ENCODE measurements at regions not wholly inside any gene's neighbourhood (a gene's known extent, or its start where the extent isn't known, plus 50 kb on each side); places are given as distances from the start of the nearest gene placed in this dataset.

DNA sequence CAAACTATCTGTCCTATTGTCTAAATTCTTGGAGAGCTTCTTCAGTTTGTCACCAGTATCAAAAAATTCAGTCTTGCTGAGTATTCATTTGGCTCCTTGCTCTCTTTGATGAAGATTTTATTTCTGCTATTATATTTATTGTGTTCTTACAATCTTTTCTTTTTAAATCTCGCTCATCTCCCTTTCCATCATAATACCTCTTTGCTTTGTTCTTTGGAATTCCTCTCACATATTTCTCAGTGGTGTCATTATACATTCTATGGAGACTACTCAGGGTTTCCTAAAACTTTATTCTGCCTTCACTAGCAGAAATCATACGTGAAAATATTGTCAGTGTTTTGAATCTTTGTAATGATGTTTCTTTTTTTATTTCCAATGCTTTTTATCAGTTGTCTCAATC lies 445.2 kb upstream of the ID4 start:
- no peak for TF ChIP-seq EZH2 (IDR thresholded peaks at IDR 0.05; ENCODE audit: borderline replicate concordance, low read depth, low read length, severe bottlenecking)
- TF ChIP-seq, protein P1, sequence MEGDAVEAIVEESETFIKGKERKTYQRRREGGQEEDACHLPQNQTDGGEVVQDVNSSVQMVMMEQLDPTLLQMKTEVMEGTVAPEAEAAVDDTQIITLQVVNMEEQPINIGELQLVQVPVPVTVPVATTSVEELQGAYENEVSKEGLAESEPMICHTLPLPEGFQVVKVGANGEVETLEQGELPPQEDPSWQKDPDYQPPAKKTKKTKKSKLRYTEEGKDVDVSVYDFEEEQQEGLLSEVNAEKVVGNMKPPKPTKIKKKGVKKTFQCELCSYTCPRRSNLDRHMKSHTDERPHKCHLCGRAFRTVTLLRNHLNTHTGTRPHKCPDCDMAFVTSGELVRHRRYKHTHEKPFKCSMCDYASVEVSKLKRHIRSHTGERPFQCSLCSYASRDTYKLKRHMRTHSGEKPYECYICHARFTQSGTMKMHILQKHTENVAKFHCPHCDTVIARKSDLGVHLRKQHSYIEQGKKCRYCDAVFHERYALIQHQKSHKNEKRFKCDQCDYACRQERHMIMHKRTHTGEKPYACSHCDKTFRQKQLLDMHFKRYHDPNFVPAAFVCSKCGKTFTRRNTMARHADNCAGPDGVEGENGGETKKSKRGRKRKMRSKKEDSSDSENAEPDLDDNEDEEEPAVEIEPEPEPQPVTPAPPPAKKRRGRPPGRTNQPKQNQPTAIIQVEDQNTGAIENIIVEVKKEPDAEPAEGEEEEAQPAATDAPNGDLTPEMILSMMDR (IDR thresholded peaks at IDR 0.05; ENCODE audit: extremely low read depth in 1 of 2, insufficient read depth in 1 of 2, low read depth in 1 of 2, low read length in 2 of 2): no peak
- TF ChIP-seq POLR2AphosphoS5 (IDR thresholded peaks at IDR 0.05; ENCODE audit: insufficient read depth, low read depth, low read length): no peak
- no peak for TF ChIP-seq POLR2A (IDR thresholded peaks at IDR 0.05; ENCODE audit: low read depth, low read length)
- no peak for TF ChIP-seq MYC (IDR thresholded peaks at IDR 0.05; ENCODE audit: low read depth, low read length)
- TF ChIP-seq JUN (IDR thresholded peaks at IDR 0.05; ENCODE audit: borderline replicate concordance, insufficient read depth, insufficient read length, low read depth): no peak

Data from endothelial cell of umbilical vein (primary cell).